ENCODE measurements at regions not wholly inside any gene's neighbourhood (a gene's known extent, or its start where the extent isn't known, plus 50 kb on each side); places are given as distances from the start of the nearest gene placed in this dataset.

GRCh38 chr2:236787885-236788284 lies 218.3 kb downstream of the ACKR3 start (continued):
- TF ChIP-seq SIRT6 (IDR thresholded peaks at IDR 0.05; ENCODE audit: low read length) (no peak), KDM1A (IDR thresholded peaks at IDR 0.05; ENCODE audit: borderline replicate concordance, low read length) (no peak), CBX5 (IDR thresholded peaks at IDR 0.05; ENCODE audit: low read depth, low read length) (no peak), RAD21 (IDR thresholded peaks at IDR 0.05 in 1 of 2, conservative IDR thresholded peaks at IDR 0.05 in 1 of 2; ENCODE audit: low read depth in 2 of 2, low read length in 2 of 2) (no peak), POLR2A (IDR thresholded peaks at IDR 0.05; ENCODE audit: control extremely low read depth in 1 of 2, low read depth in 2 of 2, low read length in 2 of 2) (no peak)

Measured in H1 (cell line).